ENCODE measurements at regions not wholly inside any gene's neighbourhood (a gene's known extent, or its start where the extent isn't known, plus 50 kb on each side); places are given as distances from the start of the nearest gene placed in this dataset.

DNA sequence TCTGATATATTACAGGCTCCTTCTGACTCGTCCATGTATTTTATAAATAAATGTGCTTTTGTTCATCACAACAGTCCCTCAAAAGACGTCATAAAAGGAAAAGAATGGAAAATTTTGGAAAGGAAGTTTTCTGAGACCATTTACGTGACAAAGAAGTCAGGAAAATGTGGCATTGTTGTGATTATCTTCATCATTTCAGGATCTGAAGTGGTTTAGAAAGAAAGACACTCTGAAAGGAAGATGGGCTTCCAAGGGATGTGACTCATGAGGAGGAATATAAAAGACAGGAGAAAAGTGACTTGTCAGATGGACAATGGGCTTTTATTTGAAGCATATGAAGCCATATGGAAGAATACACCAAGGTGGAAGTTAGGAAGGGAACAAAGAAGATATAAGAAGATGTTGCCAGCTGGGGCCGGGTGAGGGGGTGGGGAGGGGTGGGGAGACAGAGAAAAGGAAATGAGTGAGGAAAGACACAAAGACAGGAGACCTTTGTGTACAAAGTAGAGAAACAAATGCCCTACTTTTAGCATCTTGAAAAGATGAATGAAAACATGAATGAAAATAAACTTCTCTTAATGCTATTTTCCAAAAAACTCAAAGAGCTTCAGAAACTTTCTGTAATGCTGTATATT, 190.3 kb upstream of the PREP start:
- Histone ChIP-seq H3K27ac (ENCODE audit: insufficient read depth, low read depth, low read length, poor library complexity, severe bottlenecking) (no peak overlapping the region), H3K9me3 (ENCODE audit: control insufficient read depth, low read length) (no peaks in the 10 kb centered on the region), H3K4me3 (ENCODE audit: insufficient read depth, low read depth, low read length) (no peak overlapping the region), H3K27me3 (ENCODE audit: control insufficient read depth, insufficient read depth, low read length, poor library complexity, severe bottlenecking) (no peaks in the 10 kb centered on the region), H3K4me1 (ENCODE audit: control insufficient read depth, insufficient read depth, low read length) (no peaks in the 10 kb centered on the region), H3K36me3 (ENCODE audit: control insufficient read depth, insufficient read depth, low read length) (no peaks in the 10 kb centered on the region)
- WGBS, 2 experiments = 73 to 88% methylated on average over 3 of the region's 4 CpGs

- Histone ChIP-seq H3K27ac (ENCODE audit: insufficient read depth, low read depth, low read length, poor library complexity, severe bottlenecking) (no peak overlapping the region), H3K4me1 (ENCODE audit: control insufficient read depth, insufficient read depth, low read length) (no peaks in the 10 kb centered on the region), H3K9me3 (ENCODE audit: control insufficient read depth, low read length) (no peaks in the 10 kb centered on the region), H3K27me3 (ENCODE audit: control insufficient read depth, insufficient read depth, low read length, poor library complexity, severe bottlenecking) (no peaks in the 10 kb centered on the region), H3K36me3 (ENCODE audit: control insufficient read depth, insufficient read depth, low read length) (no peaks in the 10 kb centered on the region), H3K4me3 (ENCODE audit: insufficient read depth, low read depth, low read length) (no peak overlapping the region)
- 100% methylated on average over 2 of the region's 2 CpGs for WGBS, 2 experiments
These were observed 189.4 kb upstream of the PREP start for GRCh38 chr6:105592329-105592728.

DNA sequence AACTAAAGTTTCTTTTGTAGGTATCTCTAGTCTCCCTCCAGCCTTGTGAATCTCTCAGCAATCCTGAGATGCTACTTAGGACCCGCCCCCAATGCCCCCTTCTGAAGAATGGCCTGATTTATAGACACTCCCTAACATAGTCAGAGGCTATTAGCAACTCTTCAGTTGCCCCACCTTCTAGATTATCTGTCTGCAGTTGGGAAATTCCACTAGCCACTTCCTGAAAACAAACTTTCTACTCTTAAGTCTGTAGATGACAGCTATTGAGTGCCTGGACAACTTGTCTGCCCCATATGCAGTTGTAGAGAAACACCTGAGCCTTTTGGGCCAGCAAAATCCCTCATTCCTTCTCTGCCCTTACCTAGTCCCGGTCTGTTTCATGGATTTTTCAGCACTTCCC, 188.2 kb upstream of the PREP start:
- H3K4me3 ChIP-seq (ENCODE audit: insufficient read depth, low read depth, low read length) = no peak overlapping the region
- no peaks in the 10 kb centered on the region for H3K36me3 ChIP-seq (ENCODE audit: control insufficient read depth, insufficient read depth, low read length)
- no peak overlapping the region for H3K27ac ChIP-seq (ENCODE audit: insufficient read depth, low read depth, low read length, poor library complexity, severe bottlenecking)
- 90 to 94% methylated on average over 2 of the region's 2 CpGs for WGBS, 2 experiments
- no peaks in the 10 kb centered on the region for H3K9me3 ChIP-seq (ENCODE audit: control insufficient read depth, low read length)
- no peaks in the 10 kb centered on the region for H3K4me1 ChIP-seq (ENCODE audit: control insufficient read depth, insufficient read depth, low read length)
- no peaks in the 10 kb centered on the region for H3K27me3 ChIP-seq (ENCODE audit: control insufficient read depth, insufficient read depth, low read length, poor library complexity, severe bottlenecking)

DNA sequence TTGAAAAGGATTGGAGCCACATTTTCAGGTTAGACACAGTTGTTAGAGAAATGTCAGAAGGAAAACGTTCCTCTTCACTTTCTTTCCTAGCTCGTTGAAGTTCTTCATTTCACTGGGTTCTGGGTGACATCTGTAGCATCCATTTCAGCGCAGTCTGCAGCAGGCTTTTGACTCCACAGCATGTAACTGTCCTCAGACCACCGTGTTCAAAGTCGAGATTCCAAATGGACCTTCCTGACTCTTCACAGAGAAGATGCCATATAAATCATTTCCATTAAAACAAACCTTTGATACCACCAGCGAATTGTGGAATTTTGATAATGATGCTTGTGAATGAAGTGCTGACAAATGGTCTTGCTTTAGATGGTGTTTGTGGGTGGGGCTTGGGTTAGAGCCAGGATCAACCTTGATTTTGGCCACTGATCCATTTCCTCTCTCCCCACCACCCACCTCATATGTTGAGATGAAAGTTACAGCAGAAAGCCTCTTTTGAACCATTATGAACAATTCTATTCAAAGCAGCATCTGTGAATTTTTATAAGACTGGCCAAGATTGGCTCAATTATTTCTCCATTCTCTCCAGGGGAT, 185.3 kb upstream of the PREP start:
- no peak overlapping the region for H3K4me3 ChIP-seq (ENCODE audit: insufficient read depth, low read depth, low read length)
- H3K36me3 ChIP-seq (ENCODE audit: control insufficient read depth, insufficient read depth, low read length) = no peaks in the 10 kb centered on the region
- H3K27me3 ChIP-seq (ENCODE audit: control insufficient read depth, insufficient read depth, low read length, poor library complexity, severe bottlenecking) = no peaks in the 10 kb centered on the region
- no peaks in the 10 kb centered on the region for H3K9me3 ChIP-seq (ENCODE audit: control insufficient read depth, low read length)
- no peak overlapping the region for H3K27ac ChIP-seq (ENCODE audit: insufficient read depth, low read depth, low read length, poor library complexity, severe bottlenecking)
- 93 to 94% methylated on average over 5 to 6 of the region's 6 CpGs for WGBS, 2 experiments
- no peaks in the 10 kb centered on the region for H3K4me1 ChIP-seq (ENCODE audit: control insufficient read depth, insufficient read depth, low read length)

DNA sequence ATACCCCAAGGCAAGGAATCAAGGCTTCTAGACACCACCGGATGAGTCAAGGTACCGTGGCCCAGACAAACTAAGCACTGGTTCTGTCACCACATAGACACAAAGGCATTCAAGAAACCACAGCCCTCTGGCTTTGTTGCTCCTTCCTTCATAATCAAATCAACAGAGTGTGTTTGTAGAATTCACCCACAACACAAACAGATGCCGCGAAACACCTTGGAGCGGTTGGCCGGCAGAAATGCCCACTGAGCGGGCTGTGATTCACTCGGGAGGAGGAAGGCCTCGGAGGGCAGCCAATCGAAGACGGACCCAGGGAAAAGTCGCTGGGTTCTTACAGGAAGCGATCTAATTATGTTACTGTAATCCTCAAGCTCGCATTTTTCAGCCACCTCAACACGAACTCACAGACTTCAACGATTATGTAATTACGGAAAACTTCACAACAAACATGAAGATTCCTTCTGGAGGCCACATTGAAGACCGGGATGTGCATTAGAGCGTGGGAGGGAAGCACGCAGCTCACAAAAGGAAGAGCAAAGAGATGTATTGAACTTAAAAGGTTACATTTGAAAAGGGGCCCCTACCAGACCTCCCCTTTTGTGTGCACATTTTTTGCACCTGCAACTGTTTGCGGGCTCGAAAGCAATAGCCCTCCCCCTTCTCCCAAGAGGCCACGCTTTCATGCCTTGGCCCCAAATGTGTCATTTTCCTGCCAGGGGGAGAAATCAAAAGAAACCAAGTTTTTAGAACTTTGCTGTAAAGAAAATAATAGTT, 184.7 kb upstream of the PREP start:
- Histone ChIP-seq H3K4me1 (ENCODE audit: control insufficient read depth, insufficient read depth, low read length) (no peaks in the 10 kb centered on the region), H3K36me3 (ENCODE audit: control insufficient read depth, insufficient read depth, low read length) (no peaks in the 10 kb centered on the region), H3K27ac (ENCODE audit: insufficient read depth, low read depth, low read length, poor library complexity, severe bottlenecking) (no peak overlapping the region), H3K4me3 (ENCODE audit: insufficient read depth, low read depth, low read length) (no peak overlapping the region), H3K9me3 (ENCODE audit: control insufficient read depth, low read length) (no peaks in the 10 kb centered on the region), H3K27me3 (ENCODE audit: control insufficient read depth, insufficient read depth, low read length, poor library complexity, severe bottlenecking) (no peaks in the 10 kb centered on the region)
- 93 to 94% methylated on average over 23 of the region's 23 CpGs for WGBS, 2 experiments

DNA sequence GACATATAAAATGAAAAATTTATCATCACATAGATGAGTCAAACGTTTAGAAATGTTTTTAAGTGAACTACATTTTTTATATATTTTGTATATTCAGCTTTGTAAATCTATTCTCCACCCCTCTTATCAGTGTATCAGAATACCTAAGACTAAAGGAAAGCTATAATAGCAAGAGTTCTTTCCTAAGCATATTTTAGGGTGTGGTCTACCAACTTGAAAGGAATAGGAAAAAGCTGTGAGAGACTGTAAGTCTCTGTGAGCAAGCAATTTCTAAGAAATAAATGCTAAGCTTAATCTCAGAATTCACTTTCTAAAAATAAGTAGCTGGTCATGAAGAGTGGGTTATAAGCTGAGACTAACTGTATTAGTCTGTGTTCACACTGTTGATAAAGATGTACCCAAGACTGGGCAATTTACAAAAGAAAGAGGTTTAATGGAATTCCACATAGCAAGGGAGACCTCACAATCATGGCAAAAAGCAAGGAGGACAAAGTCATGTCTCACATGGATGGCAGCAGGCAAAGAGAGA, 175.4 kb upstream of the PREP start:
- H3K4me1 ChIP-seq (ENCODE audit: control insufficient read depth, insufficient read depth, low read length) = no peaks in the 10 kb centered on the region
- no peak overlapping the region for H3K4me3 ChIP-seq (ENCODE audit: insufficient read depth, low read depth, low read length)
- no peaks in the 10 kb centered on the region for H3K9me3 ChIP-seq (ENCODE audit: control insufficient read depth, low read length)
- H3K36me3 ChIP-seq (ENCODE audit: control insufficient read depth, insufficient read depth, low read length) = no peaks in the 10 kb centered on the region
- no peaks in the 10 kb centered on the region for H3K27me3 ChIP-seq (ENCODE audit: control insufficient read depth, insufficient read depth, low read length, poor library complexity, severe bottlenecking)
- WGBS, 2 experiments = no CpG with 5 or more reads among the region's 1 CpG
- no peak overlapping the region for H3K27ac ChIP-seq (ENCODE audit: insufficient read depth, low read depth, low read length, poor library complexity, severe bottlenecking)

- Histone ChIP-seq H3K36me3 (ENCODE audit: control insufficient read depth, insufficient read depth, low read length) (no peaks in the 10 kb centered on the region), H3K27ac (ENCODE audit: insufficient read depth, low read depth, low read length, poor library complexity, severe bottlenecking) (no peak overlapping the region), H3K4me3 (ENCODE audit: insufficient read depth, low read depth, low read length) (no peak overlapping the region), H3K9me3 (ENCODE audit: control insufficient read depth, low read length) (no peaks in the 10 kb centered on the region), H3K27me3 (ENCODE audit: control insufficient read depth, insufficient read depth, low read length, poor library complexity, severe bottlenecking) (no peaks in the 10 kb centered on the region), H3K4me1 (ENCODE audit: control insufficient read depth, insufficient read depth, low read length) (no peaks in the 10 kb centered on the region)
- 100% methylated on average over 1 of the region's 2 CpGs; no CpG with 5 or more reads in 1 of the 2 experiments for WGBS, 2 experiments
These were observed 170.7 kb upstream of the PREP start for GRCh38 chr6:105573556-105573955.

GRCh38 chr6:105573138-105573537, 170.3 kb upstream of the PREP start:
- no peaks in the 10 kb centered on the region for H3K4me1 ChIP-seq (ENCODE audit: control insufficient read depth, insufficient read depth, low read length)
- H3K9me3 ChIP-seq (ENCODE audit: control insufficient read depth, low read length) = no peaks in the 10 kb centered on the region
- H3K27ac ChIP-seq (ENCODE audit: insufficient read depth, low read depth, low read length, poor library complexity, severe bottlenecking) = no peak overlapping the region
- WGBS, 2 experiments = 100% methylated on average over 2 of the region's 2 CpGs; no CpG with 5 or more reads in 1 of the 2 experiments
- no peaks in the 10 kb centered on the region for H3K36me3 ChIP-seq (ENCODE audit: control insufficient read depth, insufficient read depth, low read length)
- H3K4me3 ChIP-seq (ENCODE audit: insufficient read depth, low read depth, low read length) = no peak overlapping the region
- H3K27me3 ChIP-seq (ENCODE audit: control insufficient read depth, insufficient read depth, low read length, poor library complexity, severe bottlenecking) = no peaks in the 10 kb centered on the region

- Histone ChIP-seq H3K4me1 (ENCODE audit: control insufficient read depth, insufficient read depth, low read length) (no peaks in the 10 kb centered on the region), H3K4me3 (ENCODE audit: insufficient read depth, low read depth, low read length) (no peak overlapping the region), H3K27ac (ENCODE audit: insufficient read depth, low read depth, low read length, poor library complexity, severe bottlenecking) (no peak overlapping the region), H3K36me3 (ENCODE audit: control insufficient read depth, insufficient read depth, low read length) (no peaks in the 10 kb centered on the region), H3K27me3 (ENCODE audit: control insufficient read depth, insufficient read depth, low read length, poor library complexity, severe bottlenecking) (no peaks in the 10 kb centered on the region), H3K9me3 (ENCODE audit: control insufficient read depth, low read length) (no peaks in the 10 kb centered on the region)
- WGBS, 2 experiments = 96 to 97% methylated on average over 3 of the region's 3 CpGs
These were observed 167.5 kb upstream of the PREP start for GRCh38 chr6:105570416-105570815.

DNA sequence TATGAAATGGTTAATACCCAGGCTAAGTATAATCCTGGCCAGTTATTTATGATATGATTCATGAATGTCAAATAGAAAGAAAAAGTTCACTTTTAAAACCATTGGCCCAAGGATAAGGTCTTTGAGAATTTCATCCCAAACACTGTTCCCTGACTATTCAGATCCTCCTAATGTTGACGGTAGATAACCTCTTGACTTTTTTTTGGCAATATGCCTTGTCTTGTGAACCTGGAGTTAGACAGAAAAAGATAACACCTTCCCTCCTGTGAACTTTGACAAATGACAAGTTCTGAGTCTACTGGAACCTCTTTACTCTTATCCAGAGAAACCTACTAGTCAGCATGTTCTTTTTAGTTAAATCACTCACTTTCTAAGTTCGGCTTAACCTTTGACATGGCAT, 166.8 kb upstream of the PREP start:
- no peaks in the 10 kb centered on the region for H3K4me1 ChIP-seq (ENCODE audit: control insufficient read depth, insufficient read depth, low read length)
- no peaks in the 10 kb centered on the region for H3K9me3 ChIP-seq (ENCODE audit: control insufficient read depth, low read length)
- H3K27ac ChIP-seq (ENCODE audit: insufficient read depth, low read depth, low read length, poor library complexity, severe bottlenecking) = no peak overlapping the region
- no peak overlapping the region for H3K4me3 ChIP-seq (ENCODE audit: insufficient read depth, low read depth, low read length)
- 96 to 100% methylated on average over 1 to 2 of the region's 2 CpGs for WGBS, 2 experiments
- H3K27me3 ChIP-seq (ENCODE audit: control insufficient read depth, insufficient read depth, low read length, poor library complexity, severe bottlenecking) = no peaks in the 10 kb centered on the region
- H3K36me3 ChIP-seq (ENCODE audit: control insufficient read depth, insufficient read depth, low read length) = no peaks in the 10 kb centered on the region
